Naive thymus-derived CD8-positive, alpha-beta T cell (primary cell): ENCODE measurements at regions not wholly inside any gene's neighbourhood (a gene's known extent, or its start where the extent isn't known, plus 50 kb on each side); places are given as distances from the start of the nearest gene placed in this dataset.

Source experiments
- ATAC-seq, 2 donors: fragments of 150-1000 bp; cut with Tn5 transposase in 1 of 2; sonication (Bioruptor Pico), chemical (Tn5 transposase) in 1 of 2; 1 replicate in 1 of 2; 2 replicates in 1 of 2; pipeline ENCODE4 v1.10.0; 2021; ENCODE audit warnings: mild to moderate bottlenecking in 2 of 2, moderate library complexity in 2 of 2
- POLR2A ChIA-PET: fragments of 350-600 bp; sonication (Branson Sonifier 250); formaldehyde crosslinking; loops from one replicate; lab custom pipeline; 2021; ENCODE audit warnings: antibody characterized with exemption; lab: Charles Lee
- DNase-seq, 10 donors: peaks; one replicate each; pipeline versions ENCODE4 v3.0.0 to v3.0.0-alpha.2; 2020 to 2022
- H3K27ac Mint-ChIP-seq, 10 donors: one replicate each; pipeline ENCODE4 v1.8.0; 2020 to 2022; ENCODE audit warnings: mild to moderate bottlenecking in 10 of 10, mixed read lengths in 10 of 10, moderate library complexity in 4 of 10, inconsistent platforms in 1 of 10
- H3K27me3 Mint-ChIP-seq, 5 donors: one replicate each; pipeline ENCODE4 v1.8.0; 2021 to 2022; ENCODE audit warnings: mixed read lengths in 5 of 5
- H3K36me3 Mint-ChIP-seq, 3 donors: one replicate each; pipeline ENCODE4 v1.8.0; 2020 to 2022; ENCODE audit warnings: mixed read lengths in 3 of 3, mild to moderate bottlenecking in 2 of 3, inconsistent platforms in 1 of 3
- H3K4me1 Mint-ChIP-seq, 4 donors: one replicate each; pipeline ENCODE4 v1.8.0; 2021 to 2022; ENCODE audit warnings: mixed read lengths in 4 of 4
- H3K4me3 Mint-ChIP-seq, 10 donors: one replicate each; pipeline ENCODE4 v1.8.0; 2020 to 2022; ENCODE audit warnings: mild to moderate bottlenecking in 10 of 10, mixed read lengths in 10 of 10, moderate library complexity in 6 of 10, inconsistent platforms in 1 of 10
- H3K9me3 Mint-ChIP-seq, 9 donors: one replicate each; pipeline ENCODE4 v1.8.0; 2020 to 2022; ENCODE audit warnings: mixed read lengths in 9 of 9, mild to moderate bottlenecking in 3 of 9, inconsistent platforms in 1 of 9, moderate library complexity in 1 of 9

DNA sequence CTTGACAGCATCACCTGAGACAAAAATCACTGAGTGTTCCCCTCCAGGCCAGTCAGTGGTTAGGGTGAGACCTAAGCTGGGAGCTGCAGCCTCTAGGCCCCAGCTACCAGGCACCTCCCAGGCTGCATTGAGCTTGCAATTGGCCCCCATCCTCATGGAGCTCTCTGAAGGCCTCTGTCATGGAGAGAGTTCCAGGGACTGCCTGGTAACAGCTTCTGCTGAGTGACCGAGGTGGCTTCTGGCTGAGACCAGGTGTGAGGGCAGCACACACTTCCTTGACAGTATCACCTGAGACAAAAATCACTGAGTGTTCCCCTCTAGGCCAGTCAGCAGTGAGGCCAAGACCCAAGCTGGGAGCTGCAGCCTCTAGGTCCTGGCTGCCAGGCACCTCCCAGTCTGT lies 283.0 kb downstream of the SMOC2 start:
- no peaks in the 10 kb centered on the region for H3K4me1 Mint-ChIP-seq
- peaks cover 0 to 4% (median 1%) of the 10 kb centered on the region in 5 donors for H3K27me3 Mint-ChIP-seq
- peaks cover 0 to 8% (median 0%) of the 10 kb centered on the region in 9 donors for H3K9me3 Mint-ChIP-seq
- H3K27ac Mint-ChIP-seq = no peak overlapping the region
- no peak for DNase-seq
- no peak for ATAC-seq
- H3K4me3 Mint-ChIP-seq = no peak overlapping the region
- POLR2A ChIA-PET = no interaction called here
- no peaks in the 10 kb centered on the region for H3K36me3 Mint-ChIP-seq

DNA sequence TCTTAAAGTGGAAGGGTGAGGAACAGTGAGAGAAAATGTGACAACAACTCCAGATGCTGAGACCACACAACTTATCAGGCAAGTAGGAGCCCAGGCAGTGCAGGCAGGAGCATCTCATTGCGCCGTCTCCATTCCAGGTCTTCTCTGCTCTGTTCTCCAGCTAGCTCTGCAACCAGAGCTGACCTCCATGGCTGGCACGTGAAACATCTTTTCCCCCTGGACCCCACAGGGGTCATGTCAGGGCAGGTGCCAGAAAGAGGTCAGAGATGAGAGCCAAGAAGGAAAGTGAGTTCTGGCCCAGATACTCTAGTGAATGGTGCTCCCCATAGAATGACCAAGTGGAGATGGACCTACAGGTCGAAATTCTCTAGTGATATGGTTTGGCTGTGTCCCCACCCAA lies 281.4 kb downstream of the SMOC2 start:
- Mint-ChIP-seq H3K4me1 (no peaks in the 10 kb centered on the region), H3K4me3 (no peak overlapping the region), H3K36me3 (no peaks in the 10 kb centered on the region), H3K27ac (no peak overlapping the region), H3K9me3 (peaks cover 0 to 6% (median 0%) of the 10 kb centered on the region in 9 donors), H3K27me3 (peaks cover 0 to 4% (median 1%) of the 10 kb centered on the region in 5 donors)
- POLR2A ChIA-PET = no interaction called here
- ATAC-seq (no peak), DNase-seq (no peak)

GRCh38 chr6:168721571-168721970 lies 280.6 kb downstream of the SMOC2 start:
- POLR2A ChIA-PET = no interaction called here
- peaks cover 0 to 5% (median 1%) of the 10 kb centered on the region in 5 donors for H3K27me3 Mint-ChIP-seq
- no peak for ATAC-seq
- H3K4me3 Mint-ChIP-seq = no peak overlapping the region
- no peak for DNase-seq
- H3K36me3 Mint-ChIP-seq = no peaks in the 10 kb centered on the region
- no peak overlapping the region for H3K27ac Mint-ChIP-seq
- no peaks in the 10 kb centered on the region for H3K4me1 Mint-ChIP-seq
- H3K9me3 Mint-ChIP-seq = peaks cover 0 to 6% (median 0%) of the 10 kb centered on the region in 9 donors

- no peak for DNase-seq
- no peak overlapping the region for H3K27ac Mint-ChIP-seq
Measured at GRCh38 chr6:168719901-168720300, 278.9 kb downstream of the SMOC2 start.

DNA sequence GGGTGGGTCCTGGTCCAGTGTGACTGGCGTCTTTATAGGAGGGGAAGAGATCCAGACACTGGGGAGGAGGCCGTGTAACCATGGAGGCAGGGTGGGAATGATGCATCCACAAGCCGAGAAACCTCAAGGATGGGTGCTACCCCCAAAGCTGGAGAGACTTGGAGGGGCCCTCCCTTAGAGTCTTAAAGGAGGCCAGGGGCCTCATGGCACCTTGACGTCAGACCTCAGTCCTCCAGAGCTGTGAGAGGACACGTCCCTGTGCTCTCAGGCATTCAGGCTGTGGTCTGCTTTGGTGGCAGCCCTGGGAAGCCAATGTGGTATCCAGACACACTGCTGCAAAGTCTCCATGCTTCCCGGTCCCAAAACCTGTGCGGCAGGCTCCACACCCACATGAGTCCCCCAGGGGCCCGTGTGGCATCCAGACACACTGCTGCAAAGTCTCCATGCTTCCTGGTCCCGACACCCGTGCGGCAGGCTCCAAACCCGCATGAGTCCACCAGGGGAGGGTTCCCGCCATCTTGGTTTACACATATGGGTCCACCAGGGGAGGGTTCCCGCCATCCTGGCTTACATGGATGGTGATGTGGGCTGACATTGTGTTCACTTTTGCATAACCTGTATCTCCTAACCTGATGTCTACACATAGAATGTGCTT lies 278.0 kb downstream of the SMOC2 start:
- Mint-ChIP-seq H3K4me1 (no peaks in the 10 kb centered on the region), H3K9me3 (peaks cover 0 to 6% (median 0%) of the 10 kb centered on the region in 9 donors), H3K27me3 (peaks cover 0 to 7% (median 1%) of the 10 kb centered on the region in 5 donors), H3K36me3 (no peaks in the 10 kb centered on the region), H3K27ac (no peak overlapping the region), H3K4me3 (no peak overlapping the region)
- POLR2A ChIA-PET = no interaction called here
- no peak for ATAC-seq
- DNase-seq = no peak

More at GRCh38 chr6:168719901-168720300, 278.9 kb downstream of the SMOC2 start:
- H3K36me3 Mint-ChIP-seq = no peaks in the 10 kb centered on the region
- POLR2A ChIA-PET = no interaction called here
- H3K4me3 Mint-ChIP-seq = no peak overlapping the region
- peaks cover 0 to 6% (median 0%) of the 10 kb centered on the region in 9 donors for H3K9me3 Mint-ChIP-seq
- ATAC-seq = no peak
- H3K4me1 Mint-ChIP-seq = no peaks in the 10 kb centered on the region
- peaks cover 0 to 7% (median 1%) of the 10 kb centered on the region in 5 donors for H3K27me3 Mint-ChIP-seq
